GM19023 (cell line): ENCODE measurements at regions not wholly inside any gene's neighbourhood (a gene's known extent, or its start where the extent isn't known, plus 50 kb on each side); places are given as distances from the start of the nearest gene placed in this dataset.
"Not testable (repeated sequence)": the region's sequence is repeated elsewhere in the genome, so short reads cannot be mapped to it uniquely, and the experiment has no call there.

Experiments
- ATAC-seq: cut with Tn5 transposase; IDR thresholded peaks from one replicate; pipeline ENCODE4 v1.9.1; 2021; ENCODE audit warnings: mild to moderate bottlenecking, moderate library complexity; ENCODE audit not compliant: unreplicated experiment

- no peak for ATAC-seq
Measured at GRCh38 chrX:101823236-101823635, 108.6 kb downstream of the ZMAT1 start.

- not testable (repeated sequence) for ATAC-seq
Measured at GRCh38 chrX:101817739-101818138, 114.1 kb downstream of the ZMAT1 start.

GRCh38 chrX:101813200-101813599 lies 118.6 kb downstream of the ZMAT1 start:
- ATAC-seq, result no peak

GRCh38 chrX:101803451-101803850 lies 128.4 kb downstream of the ZMAT1 start:
- ATAC-seq, result no peak

- ATAC-seq, result peak; percentile 99
Measured at GRCh38 chrX:101799387-101799786, 132.4 kb downstream of the ZMAT1 start.

GRCh38 chrX:101787934-101788333 lies 128.3 kb upstream of the ARMCX2 start:
- ATAC-seq, result no peak

GRCh38 chrX:101785142-101785541 lies 125.5 kb upstream of the ARMCX2 start:
- ATAC-seq, result no peak

- ATAC-seq, result not testable (repeated sequence)
Measured at GRCh38 chrX:101780421-101780820, 120.8 kb upstream of the ARMCX2 start.

GRCh38 chrX:101774340-101774739 lies 114.7 kb upstream of the ARMCX2 start:
- peak; percentile 100 for ATAC-seq

- no peak for ATAC-seq
Measured at GRCh38 chrX:101764538-101764937, 104.9 kb upstream of the ARMCX2 start.

GRCh38 chrX:101759000-101759399 lies 99.3 kb upstream of the ARMCX2 start:
- no peak for ATAC-seq

- no peak for ATAC-seq
Measured at GRCh38 chrX:101750744-101751143, 91.1 kb upstream of the ARMCX2 start.

- no peak for ATAC-seq
Measured at GRCh38 chrX:101749436-101749835, 89.8 kb upstream of the ARMCX2 start.

GRCh38 chrX:101745046-101745445 lies 85.4 kb upstream of the ARMCX2 start:
- ATAC-seq, result no peak

- no peak for ATAC-seq
Measured at GRCh38 chrX:101744085-101744484, 84.4 kb upstream of the ARMCX2 start.

- ATAC-seq, result no peak
Measured at GRCh38 chrX:101740642-101741041, 81.0 kb upstream of the ARMCX2 start.

- ATAC-seq, result not testable (repeated sequence)
Measured at GRCh38 chrX:101738867-101739266, 79.2 kb upstream of the ARMCX2 start.

GRCh38 chrX:101738411-101738810 lies 78.8 kb upstream of the ARMCX2 start:
- not testable (repeated sequence) for ATAC-seq

- no peak for ATAC-seq
Measured at GRCh38 chrX:101736651-101737050, 77.0 kb upstream of the ARMCX2 start.

- ATAC-seq, result no peak
Measured at GRCh38 chrX:101732870-101733269, 73.2 kb upstream of the ARMCX2 start.

- no peak for ATAC-seq
Measured at GRCh38 chrX:101729986-101730385, 70.3 kb upstream of the ARMCX2 start.
